Inflammatory macrophage treated with lipopolysaccharide for 4 hours (primary cell): ENCODE measurements at regions not wholly inside any gene's neighbourhood (a gene's known extent, or its start where the extent isn't known, plus 50 kb on each side); places are given as distances from the start of the nearest gene placed in this dataset.
"Not testable (repeated sequence)": the region's sequence is repeated elsewhere in the genome, so short reads cannot be mapped to it uniquely, and the experiment has no call there.

Experiments
- DNase-seq: peaks from one replicate; pipeline ENCODE4 v3.0.0-alpha.2; 2020

GRCh38 chr5:91851670-91852069 lies 468.6 kb upstream of the ARRDC3 start:
- no peak for DNase-seq

DNA sequence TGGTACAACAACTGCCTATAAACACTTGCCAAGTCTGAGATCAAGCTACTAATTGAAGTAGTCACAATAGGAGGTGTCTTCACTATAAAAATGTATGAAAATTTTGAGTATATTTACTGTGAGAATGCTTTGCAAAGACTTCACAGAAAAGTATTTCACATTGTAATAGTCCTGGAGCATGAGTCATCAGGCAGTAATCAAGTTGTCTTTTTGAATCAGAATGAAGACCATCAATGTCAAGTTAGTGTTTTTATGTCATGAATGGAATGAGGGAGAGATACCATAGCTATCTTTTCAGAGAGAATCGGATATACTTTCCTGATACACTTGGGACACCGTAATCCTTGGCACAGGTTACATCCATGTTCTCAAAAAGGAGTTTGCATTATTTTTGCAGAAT lies 466.9 kb upstream of the ARRDC3 start:
- DNase-seq, result no peak

DNA sequence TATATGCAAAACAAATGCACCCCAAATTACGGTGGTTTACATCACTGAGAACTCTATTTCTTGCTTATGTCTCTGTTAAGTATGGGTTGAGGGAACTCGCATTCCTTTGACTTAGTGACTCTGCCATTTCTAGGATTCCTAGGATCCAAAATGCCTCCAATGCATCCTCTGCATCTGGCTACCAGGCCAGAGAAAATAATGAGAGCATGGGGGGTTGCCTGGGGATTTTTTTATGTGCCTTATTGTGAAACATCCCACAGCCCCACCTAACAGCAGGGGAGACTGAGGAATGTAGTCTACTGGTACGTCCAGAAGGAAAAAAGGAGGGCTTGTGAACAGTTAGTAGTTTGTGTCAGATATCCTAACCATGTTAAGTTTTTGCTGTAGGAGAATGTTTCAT lies 466.0 kb upstream of the ARRDC3 start:
- no peak for DNase-seq

DNA sequence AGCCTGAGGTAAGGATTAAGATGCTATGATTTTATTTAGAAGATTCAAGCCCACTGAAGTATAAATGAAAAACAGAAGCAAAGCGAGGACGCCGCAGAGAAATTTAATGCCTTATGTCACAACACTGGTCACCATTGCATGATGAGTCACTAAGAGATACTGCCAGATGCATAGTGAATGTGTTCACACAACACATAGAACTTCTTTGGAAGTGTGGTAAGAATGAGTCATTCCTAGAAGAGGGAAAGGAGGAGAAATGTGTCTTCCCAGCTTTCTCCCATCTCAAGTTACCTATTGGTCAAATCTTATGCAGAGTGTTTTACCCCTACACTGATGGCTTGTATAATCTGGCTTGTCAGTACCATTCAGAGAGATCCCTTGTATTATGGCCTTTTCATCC lies 465.3 kb upstream of the ARRDC3 start:
- DNase-seq, result no peak

- no peak for DNase-seq
These were observed 458.3 kb upstream of the ARRDC3 start for GRCh38 chr5:91841423-91841822.

GRCh38 chr5:91840412-91840811 lies 457.3 kb upstream of the ARRDC3 start:
- DNase-seq, result no peak

DNA sequence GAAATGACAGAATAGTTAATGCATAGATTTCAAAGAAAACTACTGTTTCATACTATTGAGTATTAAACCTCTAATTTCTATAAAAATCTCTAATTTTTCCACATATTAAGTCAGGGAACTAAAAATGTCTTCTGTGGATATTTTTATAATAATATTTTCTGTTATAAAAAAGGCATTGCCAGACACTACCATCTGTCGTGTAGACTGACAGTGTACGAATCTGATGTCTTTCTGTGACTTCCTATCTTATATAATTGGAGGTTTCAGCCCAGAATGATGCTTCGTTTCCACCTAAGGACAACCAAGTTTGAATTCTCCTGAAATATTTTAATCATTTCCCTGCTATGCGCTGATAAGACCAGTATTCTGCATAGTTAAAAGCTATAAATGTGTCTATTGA lies 456.6 kb upstream of the ARRDC3 start:
- no peak for DNase-seq

- no peak for DNase-seq
These were observed 456.1 kb upstream of the ARRDC3 start for GRCh38 chr5:91839233-91839632.

- DNase-seq, result no peak
These were observed 447.3 kb upstream of the ARRDC3 start for GRCh38 chr5:91830361-91830953.

GRCh38 chr5:91825618-91826017 lies 442.5 kb upstream of the ARRDC3 start:
- no peak for DNase-seq

DNA sequence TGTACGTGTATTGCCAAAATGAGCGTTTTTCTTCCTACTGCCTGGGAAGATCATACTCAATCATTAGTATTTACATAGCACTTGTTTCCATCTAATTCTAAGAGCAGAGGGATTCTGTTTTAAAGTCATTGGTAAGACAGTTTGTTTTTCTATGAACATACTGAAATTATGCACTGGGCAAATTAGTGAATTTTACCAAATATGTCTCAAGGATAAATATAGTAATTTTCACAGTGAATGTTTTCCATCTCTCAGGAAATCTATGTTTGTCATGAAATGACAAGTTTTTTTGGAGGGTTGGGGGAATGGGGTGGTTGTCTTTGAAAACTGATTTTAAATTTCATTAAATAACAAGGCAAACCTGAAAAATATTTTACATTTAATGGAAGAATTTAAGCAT lies 441.3 kb upstream of the ARRDC3 start:
- DNase-seq, result no peak

DNA sequence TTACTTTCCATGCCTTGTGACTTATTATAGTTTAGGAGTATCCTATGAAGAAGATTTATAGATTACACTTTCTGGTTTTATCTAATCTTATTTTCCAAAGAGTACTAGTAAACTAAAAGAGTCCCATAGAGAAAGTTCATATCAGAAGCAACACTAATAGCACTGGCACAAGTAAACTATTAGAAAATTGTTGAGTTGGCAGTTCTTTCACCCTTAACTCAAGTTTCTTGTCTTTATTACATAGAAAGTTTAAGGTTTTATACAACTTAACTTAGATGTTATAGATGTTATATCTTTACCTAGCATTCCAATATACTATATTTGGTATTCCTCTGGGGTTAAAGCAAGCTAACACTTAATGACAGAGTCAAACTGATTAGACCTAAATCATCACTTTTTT lies 437.8 kb upstream of the ARRDC3 start:
- DNase-seq, result no peak

- DNase-seq, result no peak
These were observed 433.6 kb upstream of the ARRDC3 start for GRCh38 chr5:91816681-91817080.

DNA sequence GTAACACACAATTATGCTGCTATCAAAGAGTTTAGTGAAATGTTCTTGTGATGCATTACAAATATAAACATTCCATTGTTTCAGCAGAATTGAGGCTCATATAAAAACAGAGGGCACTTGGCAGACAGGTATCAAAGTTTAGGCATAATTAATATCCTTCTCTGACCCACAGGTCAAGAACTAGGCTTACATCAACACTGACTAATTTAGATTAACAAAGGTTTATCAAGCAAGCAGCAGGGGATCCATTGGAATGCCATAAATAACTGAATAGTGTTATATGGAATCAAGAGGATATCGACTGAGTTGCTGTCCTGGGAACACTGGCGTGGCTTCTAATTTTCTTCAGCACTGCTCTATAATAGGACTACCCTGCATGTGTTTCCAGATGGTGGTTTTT lies 414.5 kb upstream of the ARRDC3 start:
- no peak for DNase-seq

- DNase-seq, result no peak
These were observed 411.9 kb upstream of the ARRDC3 start for GRCh38 chr5:91794856-91795548.

DNA sequence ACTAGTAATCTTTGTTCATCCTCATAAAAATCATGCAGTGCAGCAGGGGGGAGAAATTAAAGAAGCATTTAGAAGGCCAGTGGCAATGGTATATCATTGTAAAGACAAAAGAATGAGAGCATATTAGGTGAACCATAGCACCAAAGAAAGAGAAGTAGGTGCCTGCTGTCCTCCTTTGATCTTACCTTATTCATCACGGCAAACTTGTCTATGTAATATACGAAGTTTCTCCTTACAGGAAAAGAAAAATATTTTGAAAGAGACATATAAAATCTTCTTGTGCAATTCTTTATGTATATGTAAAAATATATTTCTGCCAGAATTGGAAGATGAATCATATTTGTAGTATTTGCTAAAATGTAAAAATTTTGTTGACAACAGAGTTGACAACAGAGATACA lies 411.3 kb upstream of the ARRDC3 start:
- DNase-seq, result no peak

- DNase-seq, result no peak
These were observed 404.6 kb upstream of the ARRDC3 start for GRCh38 chr5:91787718-91788117.

DNA sequence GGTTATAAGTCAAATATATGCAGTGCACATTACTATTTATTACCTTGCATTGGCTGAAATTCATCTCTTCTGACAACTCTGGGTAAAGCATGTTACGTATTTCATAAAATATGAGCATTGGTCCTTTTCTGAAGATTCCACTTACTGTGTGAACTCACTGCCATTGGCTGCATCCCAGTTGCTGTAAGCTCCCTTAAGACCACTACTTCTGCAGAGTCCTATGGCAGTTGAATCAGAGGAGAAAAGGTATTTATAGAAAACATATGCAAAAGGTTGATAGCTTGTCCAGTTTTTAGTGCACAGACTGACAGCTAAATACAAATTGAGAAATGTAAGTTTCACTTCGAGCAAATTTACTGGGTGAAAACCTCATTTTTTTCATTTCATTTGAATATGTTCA lies 394.6 kb upstream of the ARRDC3 start:
- no peak for DNase-seq

GRCh38 chr5:91776249-91776648 lies 393.1 kb upstream of the ARRDC3 start:
- no peak for DNase-seq

GRCh38 chr5:91770400-91770799 lies 387.3 kb upstream of the ARRDC3 start:
- no peak for DNase-seq

GRCh38 chr5:91757383-91757782 lies 374.3 kb upstream of the ARRDC3 start:
- not testable (repeated sequence) for DNase-seq

DNA sequence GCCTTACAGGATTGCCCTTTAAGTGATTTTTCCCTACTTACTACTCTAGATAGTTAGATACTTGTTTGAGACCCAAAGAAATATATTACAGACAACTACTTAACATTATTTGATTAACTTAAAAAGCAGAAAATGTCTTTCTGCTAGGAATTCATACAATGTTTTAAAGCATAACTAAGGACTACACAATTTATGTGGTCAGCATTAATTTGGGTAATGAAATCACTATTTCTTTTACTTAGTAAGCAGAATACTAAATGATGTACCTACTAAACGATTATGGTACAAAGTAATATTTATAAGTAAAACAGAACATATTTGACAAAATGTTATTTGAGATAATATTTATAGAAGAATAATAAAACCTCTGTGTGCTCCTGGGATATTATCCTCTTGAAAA lies 371.9 kb upstream of the ARRDC3 start:
- no peak for DNase-seq

- DNase-seq, result not testable (repeated sequence)
These were observed 361.4 kb upstream of the ARRDC3 start for GRCh38 chr5:91744470-91744869.

GRCh38 chr5:91742550-91742949 lies 359.4 kb upstream of the ARRDC3 start:
- no peak for DNase-seq
